CD4-positive, alpha-beta T cell treated with Interleukin-17A for 1 hour (primary cell): ENCODE measurements at regions not wholly inside any gene's neighbourhood (a gene's known extent, or its start where the extent isn't known, plus 50 kb on each side); places are given as distances from the start of the nearest gene placed in this dataset.
"Not testable (repeated sequence)": the region's sequence is repeated elsewhere in the genome, so short reads cannot be mapped to it uniquely, and the experiment has no call there.

Experiments used
- DNase-seq: peaks from one replicate; pipeline ENCODE4 v3.0.0-alpha.2; 2020

- DNase-seq = no peak
Measured at GRCh38 chr10:84946904-84947303, 618.5 kb downstream of the CCSER2 start.

GRCh38 chr10:84948644-84949043, 620.3 kb downstream of the CCSER2 start:
- no peak for DNase-seq

GRCh38 chr10:84951616-84952015, 623.2 kb downstream of the CCSER2 start:
- no peak for DNase-seq

GRCh38 chr10:84957427-84957826, 629.0 kb downstream of the CCSER2 start:
- no peak for DNase-seq

- no peak for DNase-seq
Measured at GRCh38 chr10:84965468-84965867, 637.1 kb downstream of the CCSER2 start.

- DNase-seq = no peak
Measured at GRCh38 chr10:84966708-84967441, 638.5 kb downstream of the CCSER2 start.

- DNase-seq = not testable (repeated sequence)
Measured at GRCh38 chr10:84969297-84969696, 640.9 kb downstream of the CCSER2 start.

GRCh38 chr10:84987039-84987438, 658.6 kb downstream of the CCSER2 start:
- no peak for DNase-seq

- DNase-seq = no peak
Measured at GRCh38 chr10:84988011-84988410, 659.6 kb downstream of the CCSER2 start.

GRCh38 chr10:84990713-84991112, 662.3 kb downstream of the CCSER2 start:
- DNase-seq = no peak

- DNase-seq = no peak
Measured at GRCh38 chr10:84991301-84991700, 662.9 kb downstream of the CCSER2 start.

GRCh38 chr10:84993251-84994035, 665.1 kb downstream of the CCSER2 start:
- DNase-seq = no peak

GRCh38 chr10:84994722-84995121, 666.3 kb downstream of the CCSER2 start:
- DNase-seq = no peak

GRCh38 chr10:84996580-84996979, 668.2 kb downstream of the CCSER2 start:
- DNase-seq = no peak

- DNase-seq = no peak
Measured at GRCh38 chr10:84997870-84998269, 669.5 kb downstream of the CCSER2 start.

GRCh38 chr10:84999929-85000328, 671.5 kb downstream of the CCSER2 start:
- DNase-seq = no peak

GRCh38 chr10:85003083-85003482, 674.7 kb downstream of the CCSER2 start:
- DNase-seq = no peak

- no peak for DNase-seq
Measured at GRCh38 chr10:85008488-85009184, 680.2 kb downstream of the CCSER2 start.

- DNase-seq = no peak
Measured at GRCh38 chr10:85012305-85012704, 683.9 kb downstream of the CCSER2 start.

GRCh38 chr10:85026878-85027467, 698.6 kb downstream of the CCSER2 start:
- DNase-seq = no peak

- no peak for DNase-seq
Measured at GRCh38 chr10:85032981-85033380, 704.6 kb downstream of the CCSER2 start.

- no peak for DNase-seq
Measured at GRCh38 chr10:85036661-85037060, 708.3 kb downstream of the CCSER2 start.

- no peak for DNase-seq
Measured at GRCh38 chr10:85039311-85039710, 710.9 kb downstream of the CCSER2 start.
